Astrocyte (in vitro differentiated cells and primary cell): ENCODE measurements at regions not wholly inside any gene's neighbourhood (a gene's known extent, or its start where the extent isn't known, plus 50 kb on each side); places are given as distances from the start of the nearest gene placed in this dataset.
A peak's percentile ranks its signal among the peaks of the same experiment; 100 is the strongest.

Experiments used
- DNase-seq: peaks from one replicate; pipeline ENCODE4 v3.0.0-alpha.2; 2010; ENCODE audit warnings: low read depth
- FAIRE-seq: peaks from 2 replicates; lab custom pipeline; 2011; peaks lifted over from hg19 to GRCh38; lab: Jason Lieb, UNC
- H2AFZ ChIP-seq: 2 replicates; pipeline ENCODE4 v1.6.0; 2012; ENCODE audit warnings: low read depth, low read length, inconsistent platforms
- H3K27ac ChIP-seq: 2 replicates; pipeline ENCODE4 v1.5.1; 2011; ENCODE audit warnings: low read depth, low read length, inconsistent platforms
- H3K27me3 ChIP-seq: 2 replicates; pipeline ENCODE4 v1.6.0; 2011; ENCODE audit warnings: low read length, inconsistent platforms; ENCODE audit not compliant: insufficient read depth
- H3K36me3 ChIP-seq: 2 replicates; pipeline ENCODE4 v1.5.1; 2011; ENCODE audit warnings: low read length, inconsistent platforms; ENCODE audit not compliant: insufficient read depth
- H3K4me1 ChIP-seq: 2 replicates; pipeline ENCODE4 v1.5.1; 2011; ENCODE audit warnings: low read length, inconsistent platforms; ENCODE audit not compliant: insufficient read depth
- H3K4me2 ChIP-seq: 2 replicates; pipeline ENCODE4 v1.6.0; 2012; ENCODE audit warnings: low read length, inconsistent platforms
- H3K4me3 ChIP-seq: 2 replicates; pipeline ENCODE4 v1.5.1; 2011; ENCODE audit warnings: low read depth, mild to moderate bottlenecking, low read length, inconsistent platforms; ENCODE audit not compliant: insufficient read depth
- H3K79me2 ChIP-seq: 2 replicates; pipeline ENCODE4 v1.6.0; 2012; ENCODE audit warnings: mild to moderate bottlenecking, low read length, inconsistent platforms; ENCODE audit not compliant: insufficient read depth
- H3K9ac ChIP-seq: 2 replicates; pipeline ENCODE4 v1.6.0; 2012; ENCODE audit warnings: mild to moderate bottlenecking, low read length, inconsistent platforms
- H3K9me3 ChIP-seq: 2 replicates; pipeline ENCODE4 v1.5.1; 2012; ENCODE audit warnings: low read depth, mild to moderate bottlenecking, low read length, inconsistent platforms; ENCODE audit not compliant: insufficient read depth
- H4K20me1 ChIP-seq: 2 replicates; pipeline ENCODE4 v1.6.0; 2012; ENCODE audit warnings: low read length, inconsistent platforms; ENCODE audit not compliant: insufficient read depth
- H3K27ac Mint-ChIP-seq: one replicate; pipeline ENCODE4 v1.8.0; 2021; ENCODE audit warnings: mild to moderate bottlenecking, mixed read lengths; ENCODE audit not compliant: unreplicated experiment
- H3K27me3 Mint-ChIP-seq: one replicate; pipeline ENCODE4 v1.8.0; 2021; ENCODE audit warnings: low read depth, mixed read lengths; ENCODE audit not compliant: unreplicated experiment
- H3K36me3 Mint-ChIP-seq: one replicate; pipeline ENCODE4 v1.8.0; 2021; ENCODE audit warnings: low read depth, mixed read lengths; ENCODE audit not compliant: unreplicated experiment
- H3K4me1 Mint-ChIP-seq: one replicate; pipeline ENCODE4 v1.8.0; 2021; ENCODE audit warnings: low read depth, mixed read lengths; ENCODE audit not compliant: unreplicated experiment
- H3K4me3 Mint-ChIP-seq: one replicate; pipeline ENCODE4 v1.8.0; 2021; ENCODE audit warnings: mild to moderate bottlenecking, moderate library complexity, mixed read lengths; ENCODE audit not compliant: unreplicated experiment
- H3K9me3 Mint-ChIP-seq: one replicate; pipeline ENCODE4 v1.8.0; 2021; ENCODE audit warnings: mild to moderate bottlenecking, mixed read lengths; ENCODE audit not compliant: unreplicated experiment
- CTCF ChIP-seq: IDR thresholded peaks from 2 replicates; pipeline ENCODE4 v1.5.1; 2011; ENCODE audit warnings: low read depth, mild to moderate bottlenecking, inconsistent platforms, low read length, moderate library complexity; ENCODE audit not compliant: insufficient read depth
- EZH2 ChIP-seq: IDR thresholded peaks from 2 replicates; pipeline ENCODE4 v1.6.1; 2012; ENCODE audit warnings: mild to moderate bottlenecking, low read length, inconsistent platforms; ENCODE audit not compliant: insufficient read depth

GRCh38 chr19:30719189-30719998, 347.2 kb downstream of the ZNF536 start:
- FAIRE-seq = no peak
- H3K36me3 Mint-ChIP-seq = no peaks in the 10 kb centered on the region
- peaks cover 12% of the 10 kb centered on the region for H3K27me3 Mint-ChIP-seq
- H2AFZ ChIP-seq = peak overlapping the region; percentile 81
- peak overlapping the region; percentile 45 for H3K4me3 Mint-ChIP-seq
- no peaks in the 10 kb centered on the region for H3K36me3 ChIP-seq
- no peaks in the 10 kb centered on the region for H3K79me2 ChIP-seq
- no peaks in the 10 kb centered on the region for H3K9me3 ChIP-seq
- peak overlapping the region; percentile 39 for H3K9ac ChIP-seq
- peak; percentile 8 for DNase-seq
- H3K27ac ChIP-seq = no peak overlapping the region
- H3K9me3 Mint-ChIP-seq = peaks cover 4% of the 10 kb centered on the region
- H3K4me1 ChIP-seq = peaks cover 5% of the 10 kb centered on the region
- peaks cover 5% of the 10 kb centered on the region for H3K4me1 Mint-ChIP-seq
- peak overlapping the region; percentile 90 for H3K4me2 ChIP-seq
- no peak overlapping the region for H3K27ac Mint-ChIP-seq
- TF ChIP-seq CTCF = no peak
- TF ChIP-seq EZH2 = no peak
- H3K27me3 ChIP-seq = no peaks in the 10 kb centered on the region
- H4K20me1 ChIP-seq = no peaks in the 10 kb centered on the region
- peak overlapping the region; percentile 65 for H3K4me3 ChIP-seq

GRCh38 chr19:30718707-30719106, 346.5 kb downstream of the ZNF536 start:
- TF ChIP-seq CTCF (no peak), EZH2 (no peak)
- Histone ChIP-seq H3K9ac (no peak overlapping the region), H3K79me2 (no peaks in the 10 kb centered on the region), H3K4me3 (peak overlapping the region; percentile 65), H3K27me3 (no peaks in the 10 kb centered on the region), H3K9me3 (no peaks in the 10 kb centered on the region), H3K27ac (no peak overlapping the region), H3K4me1 (peaks cover 5% of the 10 kb centered on the region), H3K36me3 (no peaks in the 10 kb centered on the region), H4K20me1 (no peaks in the 10 kb centered on the region), H3K4me2 (peak overlapping the region; percentile 90), H2AFZ (no peak overlapping the region)
- Mint-ChIP-seq H3K4me3 (no peak overlapping the region), H3K27ac (no peak overlapping the region), H3K27me3 (peaks cover 9% of the 10 kb centered on the region), H3K36me3 (no peaks in the 10 kb centered on the region), H3K9me3 (peaks cover 4% of the 10 kb centered on the region), H3K4me1 (peaks cover 5% of the 10 kb centered on the region)
- DNase-seq (no peak), FAIRE-seq (no peak)

GRCh38 chr19:30718014-30718413, 345.8 kb downstream of the ZNF536 start:
- no peaks in the 10 kb centered on the region for H3K79me2 ChIP-seq
- H3K4me3 Mint-ChIP-seq = no peak overlapping the region
- H3K9me3 Mint-ChIP-seq = peaks cover 2% of the 10 kb centered on the region
- no peak overlapping the region for H3K9ac ChIP-seq
- peaks cover 5% of the 10 kb centered on the region for H3K4me1 Mint-ChIP-seq
- no peaks in the 10 kb centered on the region for H4K20me1 ChIP-seq
- H3K36me3 ChIP-seq = no peaks in the 10 kb centered on the region
- no peak overlapping the region for H2AFZ ChIP-seq
- peaks cover 5% of the 10 kb centered on the region for H3K4me1 ChIP-seq
- no peak overlapping the region for H3K27ac Mint-ChIP-seq
- H3K27me3 ChIP-seq = no peaks in the 10 kb centered on the region
- TF ChIP-seq EZH2 = no peak
- H3K27ac ChIP-seq = no peak overlapping the region
- H3K27me3 Mint-ChIP-seq = peaks cover 9% of the 10 kb centered on the region
- no peaks in the 10 kb centered on the region for H3K36me3 Mint-ChIP-seq
- DNase-seq (no peak), FAIRE-seq (no peak)
- H3K9me3 ChIP-seq = no peaks in the 10 kb centered on the region
- H3K4me2 ChIP-seq = no peak overlapping the region
- no peak overlapping the region for H3K4me3 ChIP-seq
